Mammary epithelial cell (primary cell): ENCODE measurements at regions not wholly inside any gene's neighbourhood (a gene's known extent, or its start where the extent isn't known, plus 50 kb on each side); places are given as distances from the start of the nearest gene placed in this dataset.

Experiments
- EZH2 ChIP-seq: IDR thresholded peaks from 2 replicates; pipeline ENCODE4 v1.6.1; 2012; ENCODE audit warnings: low read length, inconsistent platforms, borderline replicate concordance
- TF ChIP-seq, protein P1 (sequence below), 2 donors: IDR thresholded peaks in 1 of 2; conservative IDR thresholded peaks in 1 of 2; 2 replicates each; pipeline ENCODE4 v1.5.1; 2011 to 2012; ENCODE audit warnings: inconsistent platforms in 2 of 2, low read length in 2 of 2, mild to moderate bottlenecking in 2 of 2, control low read depth in 1 of 2, low read depth in 1 of 2; ENCODE audit not compliant: insufficient read depth in 1 of 2; ENCODE audit errors: extremely low read depth in 1 of 2

DNA sequence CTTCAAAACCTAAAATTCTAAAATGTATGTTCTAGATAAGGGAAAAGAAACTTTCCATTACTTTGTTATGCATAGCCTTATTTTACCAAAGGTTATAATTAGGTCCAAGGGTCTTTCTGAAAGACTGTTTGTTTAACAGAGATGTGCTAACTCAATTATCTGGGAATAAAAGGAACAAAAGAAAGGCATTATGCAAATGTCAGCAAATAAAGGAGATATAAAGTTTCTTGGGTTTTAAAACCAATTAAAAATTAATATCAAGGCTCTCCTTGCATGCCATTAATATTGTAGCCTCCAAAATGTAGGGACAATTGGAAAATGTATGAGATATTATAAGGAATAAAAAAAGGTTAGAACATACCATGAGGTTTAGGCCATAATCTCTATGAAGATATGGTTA lies 87.8 kb upstream of the DOCK10 start:
- no peak for TF ChIP-seq EZH2
- TF ChIP-seq, protein P1, sequence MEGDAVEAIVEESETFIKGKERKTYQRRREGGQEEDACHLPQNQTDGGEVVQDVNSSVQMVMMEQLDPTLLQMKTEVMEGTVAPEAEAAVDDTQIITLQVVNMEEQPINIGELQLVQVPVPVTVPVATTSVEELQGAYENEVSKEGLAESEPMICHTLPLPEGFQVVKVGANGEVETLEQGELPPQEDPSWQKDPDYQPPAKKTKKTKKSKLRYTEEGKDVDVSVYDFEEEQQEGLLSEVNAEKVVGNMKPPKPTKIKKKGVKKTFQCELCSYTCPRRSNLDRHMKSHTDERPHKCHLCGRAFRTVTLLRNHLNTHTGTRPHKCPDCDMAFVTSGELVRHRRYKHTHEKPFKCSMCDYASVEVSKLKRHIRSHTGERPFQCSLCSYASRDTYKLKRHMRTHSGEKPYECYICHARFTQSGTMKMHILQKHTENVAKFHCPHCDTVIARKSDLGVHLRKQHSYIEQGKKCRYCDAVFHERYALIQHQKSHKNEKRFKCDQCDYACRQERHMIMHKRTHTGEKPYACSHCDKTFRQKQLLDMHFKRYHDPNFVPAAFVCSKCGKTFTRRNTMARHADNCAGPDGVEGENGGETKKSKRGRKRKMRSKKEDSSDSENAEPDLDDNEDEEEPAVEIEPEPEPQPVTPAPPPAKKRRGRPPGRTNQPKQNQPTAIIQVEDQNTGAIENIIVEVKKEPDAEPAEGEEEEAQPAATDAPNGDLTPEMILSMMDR (conservative IDR thresholded peaks at IDR 0.05 in 1 of 2, IDR thresholded peaks at IDR 0.05 in 1 of 2; ENCODE audit: extremely low read depth in 1 of 2, insufficient read depth in 1 of 2, low read depth in 1 of 2, low read length in 2 of 2): no peak
